H9 (cell line): ENCODE measurements at regions not wholly inside any gene's neighbourhood (a gene's known extent, or its start where the extent isn't known, plus 50 kb on each side); places are given as distances from the start of the nearest gene placed in this dataset.

ENCODE experiments used
- DNase-seq: peaks from one replicate; pipeline ENCODE4 v3.0.0-alpha.2; 2017
- H2AFZ ChIP-seq: one replicate; pipeline ENCODE4 v1.6.1; 2013; ENCODE audit warnings: mild to moderate bottlenecking, low read length, control low read depth, moderate library complexity
- H2AK5ac ChIP-seq: 2 replicates; pipeline ENCODE4 v1.6.1; 2013; ENCODE audit warnings: low read length, control low read depth, mixed read lengths; ENCODE audit not compliant: insufficient read length
- H2BK120ac ChIP-seq: one replicate; pipeline ENCODE4 v1.6.1; 2013; ENCODE audit warnings: low read depth, mild to moderate bottlenecking, low read length, control low read depth, inconsistent platforms; ENCODE audit not compliant: poor library complexity, severe bottlenecking
- H2BK12ac ChIP-seq: 2 replicates; pipeline ENCODE4 v1.6.1; 2013; ENCODE audit warnings: low read length, control low read depth, mixed read lengths, low read depth; ENCODE audit not compliant: insufficient read length
- H2BK15ac ChIP-seq: 2 replicates; pipeline ENCODE4 v1.6.1; 2013; ENCODE audit warnings: low read depth, low read length, control low read depth
- H2BK20ac ChIP-seq: one replicate; pipeline ENCODE4 v1.6.1; 2013; ENCODE audit warnings: low read depth, mild to moderate bottlenecking, low read length, control low read depth, inconsistent platforms; ENCODE audit not compliant: poor library complexity, severe bottlenecking
- H2BK5ac ChIP-seq: 2 replicates; pipeline ENCODE4 v1.6.1; 2013; ENCODE audit warnings: low read length, control low read depth, mixed read lengths; ENCODE audit not compliant: insufficient read length
- H3K14ac ChIP-seq: 2 replicates; pipeline ENCODE4 v1.6.1; 2013; ENCODE audit warnings: low read length, control low read depth; ENCODE audit not compliant: insufficient read depth
- H3K18ac ChIP-seq: 2 replicates; pipeline ENCODE4 v1.6.1; 2013; ENCODE audit warnings: low read depth, mild to moderate bottlenecking, mixed read lengths, low read length, control low read depth; ENCODE audit not compliant: insufficient read length
- H3K23ac ChIP-seq: 2 replicates; pipeline ENCODE4 v1.6.1; 2013; ENCODE audit warnings: low read length, control low read depth, mixed read lengths, low read depth; ENCODE audit not compliant: insufficient read length
- H3K23me2 ChIP-seq: 2 replicates; pipeline ENCODE4 v1.6.1; 2013; ENCODE audit warnings: low read depth, mild to moderate bottlenecking, mixed read lengths, low read length, control low read depth; ENCODE audit not compliant: insufficient read length, poor library complexity, severe bottlenecking
- H3K27ac ChIP-seq: 2 replicates; pipeline ENCODE4 v1.5.1; 2013; ENCODE audit warnings: low read length, control low read depth, mixed read lengths, low read depth; ENCODE audit not compliant: insufficient read length
- H3K27me3 ChIP-seq: 2 replicates; pipeline ENCODE4 v1.6.1; 2013; ENCODE audit warnings: low read length, control low read depth, inconsistent platforms; ENCODE audit not compliant: insufficient read depth
- H3K4ac ChIP-seq: 2 replicates; pipeline ENCODE4 v1.6.1; 2013; ENCODE audit warnings: low read depth, mild to moderate bottlenecking, control low read depth, inconsistent platforms, low read length, moderate library complexity
- H3K4me1 ChIP-seq: 2 replicates; pipeline ENCODE4 v1.6.1; 2013; ENCODE audit warnings: low read length, control low read depth, inconsistent platforms; ENCODE audit not compliant: insufficient read depth
- H3K4me2 ChIP-seq: 2 replicates; pipeline ENCODE4 v1.6.1; 2013; ENCODE audit warnings: low read length, control low read depth, mixed read lengths; ENCODE audit not compliant: insufficient read length, insufficient read depth
- H3K56ac ChIP-seq: 2 replicates; pipeline ENCODE4 v1.6.1; 2013; ENCODE audit warnings: low read depth, mild to moderate bottlenecking, mixed read lengths, low read length, control low read depth; ENCODE audit not compliant: insufficient read length
- H3K79me1 ChIP-seq: 2 replicates; pipeline ENCODE4 v1.6.1; 2013; ENCODE audit warnings: low read depth, mild to moderate bottlenecking, moderate library complexity, low read length, control low read depth, inconsistent platforms; ENCODE audit not compliant: insufficient read depth, poor library complexity, severe bottlenecking
- H3K79me2 ChIP-seq: 2 replicates; pipeline ENCODE4 v1.6.1; 2013; ENCODE audit warnings: low read length, control low read depth, inconsistent platforms; ENCODE audit not compliant: insufficient read depth
- H3K9ac ChIP-seq: 2 replicates; pipeline ENCODE4 v1.6.1; 2013; ENCODE audit warnings: low read length, control low read depth, mixed read lengths; ENCODE audit not compliant: insufficient read length; ENCODE audit errors: extremely low read depth
- H3K9me3 ChIP-seq: one replicate; pipeline ENCODE4 v1.6.1; 2013; ENCODE audit warnings: low read depth, low read length, inconsistent platforms; ENCODE audit not compliant: control insufficient read depth
- H3T11ph ChIP-seq: one replicate; pipeline ENCODE4 v1.6.1; 2013; ENCODE audit warnings: mild to moderate bottlenecking, low read length, control low read depth, inconsistent platforms
- H4K20me1 ChIP-seq: one replicate; pipeline ENCODE4 v1.6.1; 2013; ENCODE audit not compliant: control insufficient read depth, insufficient read length, insufficient read depth
- H4K5ac ChIP-seq: 2 replicates; pipeline ENCODE4 v1.6.1; 2013; ENCODE audit warnings: low read depth, mild to moderate bottlenecking, mixed read lengths, low read length, control low read depth; ENCODE audit not compliant: insufficient read length
- H4K8ac ChIP-seq: replicated peaks from 2 replicates; pipeline ENCODE4 v1.6.1; 2013; ENCODE audit warnings: low read length, control low read depth, mixed read lengths, low read depth; ENCODE audit not compliant: insufficient read length
- H4K91ac ChIP-seq: 2 replicates; pipeline ENCODE4 v1.6.1; 2013; ENCODE audit warnings: low read depth, mild to moderate bottlenecking, moderate library complexity, mixed read lengths, low read length, control low read depth; ENCODE audit not compliant: insufficient read length
- H3K27ac Mint-ChIP-seq, 3 experiments: 2 replicates in 2 of 3; 3 replicates in 1 of 3; pipeline ENCODE4 v1.8.0; 2020 to 2021; ENCODE audit warnings: mixed read lengths in 3 of 3, mild to moderate bottlenecking in 1 of 3, moderate library complexity in 1 of 3
- H3K27me3 Mint-ChIP-seq: 2 replicates; pipeline ENCODE4 v1.8.0; 2021; ENCODE audit warnings: low read depth, mild to moderate bottlenecking, moderate library complexity, mixed read lengths
- H3K36me3 Mint-ChIP-seq, 3 experiments: 2 replicates in 2 of 3; 3 replicates in 1 of 3; pipeline ENCODE4 v1.8.0; 2020 to 2021; ENCODE audit warnings: low read depth in 3 of 3, mixed read lengths in 3 of 3; ENCODE audit not compliant: insufficient read depth in 1 of 3
- H3K4me1 Mint-ChIP-seq, 2 experiments: 2 replicates each; pipeline ENCODE4 v1.8.0; 2020; ENCODE audit warnings: mixed read lengths in 2 of 2
- H3K4me3 Mint-ChIP-seq, 2 experiments: 2 replicates in 1 of 2; 3 replicates in 1 of 2; pipeline ENCODE4 v1.8.0; 2020 to 2021; ENCODE audit warnings: mild to moderate bottlenecking in 2 of 2, mixed read lengths in 2 of 2, moderate library complexity in 1 of 2
- H3K9me3 Mint-ChIP-seq, 2 experiments: 2 replicates in 1 of 2; 3 replicates in 1 of 2; pipeline ENCODE4 v1.8.0; 2020; ENCODE audit warnings: mild to moderate bottlenecking in 2 of 2, mixed read lengths in 2 of 2, moderate library complexity in 1 of 2
- CTCF ChIP-seq: fragments of 200-600 bp; sonication (generic); conservative IDR thresholded peaks from 3 replicates; pipeline ENCODE4 v1.8.0; 2021; ENCODE audit warnings: antibody characterized with exemption, mild to moderate bottlenecking
- WGBS: extraction: QIAGEN DNeasy Blood & Tissue Kit; methylation state at CpG from one replicate; pipeline ENCODE4 v1.1.7; 2013; ENCODE audit warnings: missing lambda C conversion rate, low lambda C conversion rate, mixed read lengths; ENCODE audit not compliant: insufficient read length; ENCODE audit errors: extremely low coverage; 5-methylcytosine and 5-hydroxymethylcytosine counted together

DNA sequence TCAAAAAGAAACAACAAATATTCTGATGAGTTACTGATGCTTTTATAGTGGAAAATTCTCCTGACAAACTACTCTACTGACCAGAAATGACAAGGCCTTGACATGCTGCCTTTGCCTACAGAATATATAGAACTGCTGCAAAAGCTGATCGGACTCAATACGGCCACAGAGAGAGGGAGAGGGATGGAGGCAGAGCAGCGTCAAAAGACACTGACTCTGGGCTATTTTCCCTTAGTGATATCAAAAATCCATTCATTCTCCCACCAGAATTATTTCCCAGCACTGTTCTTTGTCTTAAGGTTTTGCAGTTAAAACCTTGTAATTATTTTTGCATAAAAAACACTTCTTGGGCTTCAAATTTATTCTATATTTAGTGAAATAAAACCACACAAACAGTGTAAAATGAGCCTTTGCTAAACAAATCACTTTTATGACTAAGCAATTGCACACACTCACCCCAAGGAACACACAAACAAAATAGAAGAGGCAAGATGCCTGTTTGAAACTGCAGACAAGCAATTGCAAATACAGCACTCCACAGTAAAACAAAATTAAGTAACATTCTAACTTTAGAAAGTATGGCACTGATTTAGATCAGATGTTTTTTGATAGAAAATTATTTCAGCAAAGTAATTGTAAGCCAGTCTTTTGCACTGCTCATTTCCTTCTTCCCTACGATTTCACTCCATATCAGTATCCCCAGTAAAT, 1036.4 kb downstream of the ADGRL2 start:
- peaks cover 36 to 53% of the 10 kb centered on the region in 2 experiments for H3K4me1 Mint-ChIP-seq

More for the DNA sequence above, 1036.4 kb downstream of the ADGRL2 start:
- no peak overlapping the region for H2BK15ac ChIP-seq
- H2BK120ac ChIP-seq: no peak overlapping the region
- H3K14ac ChIP-seq: no peak overlapping the region; the same call in 1 of the 2 replicates
- H3K4me2 ChIP-seq: no peak overlapping the region
- no peak overlapping the region for H2AFZ ChIP-seq
- H3K36me3 Mint-ChIP-seq: no peaks in the 10 kb centered on the region; a peak in 1 of 7 replicates
- TF ChIP-seq CTCF: no peak
- H3T11ph ChIP-seq: no peak overlapping the region
- H3K9ac ChIP-seq: no peak overlapping the region
- no CpG with 5 or more reads among the region's 4 CpGs for WGBS
- H4K91ac ChIP-seq: no peak overlapping the region
- no peak overlapping the region for H3K56ac ChIP-seq
- H3K27me3 ChIP-seq: no peaks in the 10 kb centered on the region
- H3K4me3 Mint-ChIP-seq: no peak overlapping the region
- no peaks in the 10 kb centered on the region for H3K79me1 ChIP-seq
- H2BK20ac ChIP-seq: no peak overlapping the region
- no peak for DNase-seq
- H3K9me3 ChIP-seq: no peaks in the 10 kb centered on the region
- no peaks in the 10 kb centered on the region for H3K23me2 ChIP-seq
- no peak overlapping the region for H3K27ac ChIP-seq
- H4K20me1 ChIP-seq: no peaks in the 10 kb centered on the region
- H2BK5ac ChIP-seq: no peak overlapping the region
- H3K27ac Mint-ChIP-seq: peak overlapping the region; percentile 11 to 37 (median 36); a peak in 4 of 7 replicates
- no peaks in the 10 kb centered on the region for H3K27me3 Mint-ChIP-seq
- no peak overlapping the region for H4K5ac ChIP-seq
- no peaks in the 10 kb centered on the region for H3K79me2 ChIP-seq
- H3K23ac ChIP-seq: no peak overlapping the region
- no peak overlapping the region for H3K18ac ChIP-seq
- no peak overlapping the region for H4K8ac ChIP-seq
- no peak overlapping the region for H2AK5ac ChIP-seq
- no peaks in the 10 kb centered on the region; a peak in 1 of 5 replicates for H3K9me3 Mint-ChIP-seq
- no peak overlapping the region for H3K4ac ChIP-seq
- H3K4me1 ChIP-seq: no peaks in the 10 kb centered on the region
- H2BK12ac ChIP-seq: no peak overlapping the region
